Germinal center (tissue), 1 donor: ENCODE measurements at regions not wholly inside any gene's neighbourhood (a gene's known extent, or its start where the extent isn't known, plus 50 kb on each side); places are given as distances from the start of the nearest gene placed in this dataset.
"Not testable (repeated sequence)": the region's sequence is repeated elsewhere in the genome, so short reads cannot be mapped to it uniquely, and the experiment has no call there.

ENCODE experiments used
- DNase-seq: peaks from one replicate; pipeline ENCODE4 v3.0.0; 2012; ENCODE audit warnings: mixed read lengths, low spot score

- DNase-seq: no peak
Observed at GRCh38 chr18:76640438-76640837, 145.4 kb upstream of the ZNF516 start.

DNA sequence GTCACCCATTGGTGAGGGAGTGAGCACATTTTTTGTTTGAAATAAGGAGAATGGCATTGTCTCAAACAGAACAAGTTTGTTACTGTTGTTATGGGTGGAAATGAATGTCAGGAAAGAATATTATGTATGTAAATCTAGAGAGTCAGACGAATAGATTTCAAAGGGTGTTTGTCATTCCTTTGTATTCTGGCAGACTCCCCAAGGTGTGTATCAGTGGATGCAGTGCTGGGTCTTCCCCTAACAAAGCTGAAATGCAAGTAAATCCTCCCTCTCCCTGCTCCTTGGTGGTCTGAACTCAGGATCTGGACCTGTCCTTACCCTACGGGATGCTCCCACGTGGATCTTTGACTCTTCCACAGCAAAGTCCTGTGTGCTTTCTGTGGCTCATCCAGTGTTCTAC lies 139.5 kb upstream of the ZNF516 start:
- DNase-seq: no peak

DNA sequence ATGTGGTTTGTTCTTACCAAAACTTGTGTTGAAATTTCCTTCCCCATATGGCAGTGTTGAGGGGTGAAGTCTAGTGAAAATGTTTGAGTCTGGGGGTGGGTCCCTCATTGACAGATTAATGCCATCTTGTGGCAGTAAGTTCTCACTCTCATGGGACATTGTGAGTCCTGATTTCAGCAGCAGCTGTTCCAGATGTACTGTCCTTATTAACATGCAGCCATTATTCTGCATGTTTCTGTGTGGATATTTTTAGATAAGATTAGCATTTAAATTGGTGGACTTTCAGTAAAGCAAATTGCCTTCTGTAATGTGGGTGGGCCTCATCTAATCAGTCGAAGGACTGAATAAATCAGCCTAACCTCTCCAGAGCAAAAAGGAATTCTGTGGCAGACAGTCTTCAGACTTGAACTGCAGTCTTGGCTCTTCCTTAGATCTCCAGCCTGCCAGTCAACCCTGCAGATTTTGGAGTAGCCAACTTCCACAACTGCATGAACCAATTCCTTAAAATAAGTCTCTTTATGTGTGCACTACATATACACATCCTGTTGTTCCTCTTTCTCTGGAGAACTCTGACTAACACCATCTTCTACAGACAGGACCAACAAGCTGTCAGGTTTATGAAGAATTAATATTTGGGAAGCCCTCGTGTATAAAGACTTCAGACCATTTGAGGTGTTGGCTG lies 138.7 kb upstream of the ZNF516 start:
- DNase-seq: no peak

DNA sequence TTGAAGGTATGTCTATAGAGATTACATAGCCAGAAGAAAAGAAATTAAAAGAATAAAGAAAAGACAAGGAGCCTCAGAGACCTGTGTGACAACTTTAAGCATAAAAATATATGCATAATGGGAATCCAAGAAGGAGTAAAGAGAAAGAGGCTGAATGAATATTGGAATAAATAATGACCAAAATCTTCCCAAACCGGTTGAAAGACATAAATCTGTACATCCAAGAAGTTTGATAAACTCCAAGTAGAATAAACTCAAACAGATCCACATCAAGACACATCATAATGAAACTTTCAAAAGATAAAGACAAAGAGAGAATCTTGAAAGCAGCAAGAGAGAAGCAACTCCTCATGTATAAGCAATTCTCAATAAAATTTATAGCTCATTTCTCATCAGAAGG lies 132.4 kb upstream of the ZNF516 start:
- DNase-seq: no peak

DNA sequence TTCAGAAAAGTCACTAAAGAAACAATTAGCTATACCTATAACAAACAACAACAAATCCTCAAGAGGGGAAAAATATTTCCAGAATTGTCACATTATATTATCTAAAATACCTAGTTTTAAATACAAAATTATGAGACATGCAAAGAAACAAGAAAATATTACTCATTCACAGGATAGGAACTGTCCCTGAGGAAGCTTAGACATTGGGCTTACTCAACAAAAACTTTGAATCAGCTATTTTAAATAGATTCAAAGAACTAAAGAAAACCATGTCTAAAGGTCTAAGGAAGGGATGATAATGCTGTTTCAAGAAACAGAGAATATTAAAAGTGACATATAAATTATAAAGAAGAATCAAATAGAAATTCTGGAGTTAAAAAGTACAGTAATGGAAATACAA lies 131.9 kb upstream of the ZNF516 start:
- no peak for DNase-seq

DNA sequence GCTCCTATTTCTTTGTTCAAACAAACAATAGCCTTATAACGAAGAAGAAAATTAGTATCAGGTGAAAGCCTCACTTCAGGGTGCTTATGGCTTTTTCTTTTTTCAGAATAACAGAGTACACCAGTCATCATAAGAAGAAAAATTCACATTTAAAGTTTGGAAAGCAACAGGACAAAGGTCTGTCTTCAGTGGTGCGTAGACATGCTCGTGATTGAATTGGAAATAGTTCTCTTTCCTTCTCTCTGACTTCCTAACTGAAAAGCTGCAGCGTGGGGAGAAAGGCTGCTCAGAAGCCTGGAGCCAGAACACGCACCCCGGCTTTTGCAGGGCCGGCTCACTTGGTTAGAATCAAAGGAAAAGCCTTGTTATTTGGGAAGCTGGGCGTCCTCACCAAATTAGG lies 127.6 kb upstream of the ZNF516 start:
- DNase-seq: no peak

DNA sequence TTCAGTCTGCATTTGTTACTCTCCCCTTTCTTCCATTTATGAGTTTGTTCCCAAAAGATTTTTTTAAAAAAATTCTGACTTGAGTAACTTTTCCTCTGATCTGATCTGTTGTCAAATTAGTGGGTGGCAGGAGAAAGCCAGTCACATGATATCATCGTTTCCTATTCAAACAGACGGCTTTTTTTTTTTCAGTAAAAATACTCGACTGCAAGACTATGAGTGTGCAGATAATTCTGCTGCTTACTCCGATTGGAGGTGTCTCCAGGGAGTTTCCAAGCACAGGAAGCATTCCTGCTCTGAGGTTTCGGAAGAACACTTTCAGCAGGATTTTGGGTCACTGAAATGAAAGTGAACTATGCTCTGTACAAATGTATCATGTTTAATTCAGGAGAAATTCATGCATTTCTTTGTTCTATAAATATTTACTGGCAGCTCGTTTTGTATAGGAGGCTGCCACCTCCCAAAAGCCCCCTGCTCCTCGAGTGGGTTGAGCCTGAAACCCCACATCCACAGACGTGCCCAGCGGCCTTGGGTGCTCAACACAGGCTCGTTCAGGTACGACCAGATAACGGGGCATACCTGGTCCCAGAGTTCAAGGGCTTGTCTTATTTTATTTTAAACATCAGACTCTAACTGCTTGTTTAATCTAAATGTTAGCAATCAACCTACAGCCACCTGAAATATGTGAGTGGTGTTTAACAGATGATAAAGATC lies 126.9 kb upstream of the ZNF516 start:
- no peak for DNase-seq

DNA sequence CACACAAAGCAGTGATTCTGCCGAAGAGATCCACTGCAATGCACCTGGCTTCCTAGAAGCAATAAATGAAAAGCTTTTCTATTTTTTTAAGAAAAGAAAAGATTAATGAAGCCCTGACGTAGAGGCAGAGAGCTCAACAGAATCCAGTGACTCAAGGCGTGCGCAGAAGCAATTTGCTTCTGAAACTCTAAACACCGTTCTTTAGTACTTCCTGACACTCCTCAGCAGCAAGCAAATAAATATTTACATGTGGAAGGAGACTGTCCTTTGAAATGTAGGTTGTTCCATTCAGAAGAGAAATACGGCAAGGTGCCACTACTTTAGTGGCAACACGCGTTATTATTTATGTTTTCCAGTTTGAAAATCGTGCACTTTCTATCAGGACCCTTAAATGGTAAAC lies 126.2 kb upstream of the ZNF516 start:
- no peak for DNase-seq

- DNase-seq: peak; percentile 32
Observed at GRCh38 chr18:76620321-76621170, 125.5 kb upstream of the ZNF516 start.

- no peak for DNase-seq
Observed at GRCh38 chr18:76619621-76620315, 124.7 kb upstream of the ZNF516 start.

DNA sequence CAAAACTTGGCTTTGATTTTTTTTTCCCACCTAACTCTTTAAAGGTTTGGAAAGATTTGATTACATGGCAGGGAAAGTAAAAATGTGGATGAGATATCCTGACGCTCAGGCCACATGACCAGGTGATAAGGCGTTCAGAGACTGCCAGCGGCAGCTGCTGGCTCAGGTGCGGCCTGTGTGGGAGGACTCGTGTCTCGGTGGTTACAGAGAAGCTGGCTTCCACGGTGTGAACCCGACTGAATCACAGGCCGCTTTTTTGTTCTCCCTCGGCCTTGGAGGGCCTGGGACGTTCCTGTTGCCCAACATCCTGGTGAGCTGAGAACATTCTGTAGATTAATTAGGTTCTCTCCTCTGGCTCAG lies 124.2 kb upstream of the ZNF516 start:
- no peak for DNase-seq

GRCh38 chr18:76618721-76619120 lies 123.7 kb upstream of the ZNF516 start:
- no peak for DNase-seq

GRCh38 chr18:76616373-76616772 lies 121.3 kb upstream of the ZNF516 start:
- DNase-seq: no peak

DNA sequence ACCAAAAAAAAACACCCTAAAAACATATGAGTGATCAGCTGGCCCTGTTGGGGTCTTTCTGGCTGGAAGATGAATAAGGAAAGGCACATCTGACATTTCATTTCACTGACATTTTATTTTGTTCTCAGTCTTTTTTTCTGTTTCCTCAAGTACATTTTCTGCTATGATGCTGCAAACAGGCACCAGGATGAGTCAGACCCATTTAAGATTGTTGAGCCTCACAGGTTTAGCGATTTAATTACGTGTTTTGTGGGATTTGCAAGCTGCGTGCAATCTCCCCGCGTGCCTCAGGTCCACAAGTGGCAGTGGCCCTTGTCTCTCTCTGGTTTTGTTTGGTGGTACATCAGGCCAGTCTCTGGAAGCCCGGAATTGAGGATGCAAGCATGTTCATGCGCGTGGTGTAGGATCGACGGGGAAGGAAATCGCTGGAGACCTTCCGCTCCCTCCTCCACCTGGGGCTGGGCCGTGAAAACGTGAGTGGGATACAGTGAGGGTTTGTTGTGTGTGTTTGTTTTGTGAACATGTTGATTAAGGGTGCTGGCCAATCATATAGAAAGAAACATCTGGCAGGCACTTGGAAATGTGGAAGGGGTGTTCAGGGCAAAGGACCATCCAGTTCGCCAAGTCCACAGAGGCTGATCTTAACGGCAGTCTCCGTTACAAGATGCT lies 120.2 kb upstream of the ZNF516 start:
- no peak for DNase-seq

- no peak for DNase-seq
Observed at GRCh38 chr18:76613755-76614120, 118.7 kb upstream of the ZNF516 start.

DNA sequence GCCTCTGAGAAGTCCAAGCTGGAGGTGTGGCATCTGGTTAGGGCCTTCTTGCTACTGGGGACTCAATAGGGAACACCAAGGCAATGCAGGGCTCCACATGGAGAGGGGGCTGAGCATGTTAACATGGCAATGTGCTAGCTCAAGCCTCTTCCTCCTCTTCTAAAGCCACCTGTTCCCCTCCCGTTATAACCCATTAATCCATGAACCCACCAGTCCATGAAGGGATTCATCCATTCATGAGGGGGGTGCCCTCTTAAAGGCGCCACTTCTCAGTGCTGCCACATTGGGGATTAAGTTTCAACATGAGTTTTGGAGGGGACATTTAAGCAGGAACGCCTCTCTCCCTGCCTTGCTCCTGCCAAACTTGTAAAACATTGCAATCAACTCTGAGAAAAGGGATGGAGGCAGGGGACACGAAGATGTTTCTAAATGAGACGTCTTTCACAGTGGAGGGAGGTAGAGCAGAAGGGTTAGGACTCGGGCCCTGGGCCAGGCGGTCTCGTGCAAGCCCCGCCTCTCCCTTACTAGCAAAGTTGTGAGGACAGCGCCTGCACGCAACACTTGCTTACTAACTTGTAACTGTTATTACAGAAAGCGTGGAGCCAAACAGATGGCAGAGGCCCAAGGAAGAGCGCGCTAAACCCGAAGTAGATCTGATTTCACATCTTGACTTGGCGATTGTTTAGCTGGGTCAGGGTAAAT lies 118.2 kb upstream of the ZNF516 start:
- DNase-seq: no peak

DNA sequence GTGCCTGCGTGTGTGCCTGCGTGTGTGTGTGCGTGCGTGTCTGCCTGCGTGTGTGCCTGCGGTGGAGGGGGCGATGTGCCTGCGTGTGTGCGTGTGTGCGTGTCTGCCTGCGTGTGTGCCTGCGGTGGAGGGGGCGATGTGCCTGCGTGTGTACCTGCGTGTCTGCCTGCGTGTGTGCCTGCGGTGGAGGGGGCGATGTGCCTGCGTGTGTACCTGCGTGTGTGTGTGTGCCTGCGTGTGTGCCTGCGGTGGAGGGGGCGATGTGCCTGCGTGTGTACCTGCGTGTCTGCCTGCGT lies 116.7 kb upstream of the ZNF516 start:
- not testable (repeated sequence) for DNase-seq

DNA sequence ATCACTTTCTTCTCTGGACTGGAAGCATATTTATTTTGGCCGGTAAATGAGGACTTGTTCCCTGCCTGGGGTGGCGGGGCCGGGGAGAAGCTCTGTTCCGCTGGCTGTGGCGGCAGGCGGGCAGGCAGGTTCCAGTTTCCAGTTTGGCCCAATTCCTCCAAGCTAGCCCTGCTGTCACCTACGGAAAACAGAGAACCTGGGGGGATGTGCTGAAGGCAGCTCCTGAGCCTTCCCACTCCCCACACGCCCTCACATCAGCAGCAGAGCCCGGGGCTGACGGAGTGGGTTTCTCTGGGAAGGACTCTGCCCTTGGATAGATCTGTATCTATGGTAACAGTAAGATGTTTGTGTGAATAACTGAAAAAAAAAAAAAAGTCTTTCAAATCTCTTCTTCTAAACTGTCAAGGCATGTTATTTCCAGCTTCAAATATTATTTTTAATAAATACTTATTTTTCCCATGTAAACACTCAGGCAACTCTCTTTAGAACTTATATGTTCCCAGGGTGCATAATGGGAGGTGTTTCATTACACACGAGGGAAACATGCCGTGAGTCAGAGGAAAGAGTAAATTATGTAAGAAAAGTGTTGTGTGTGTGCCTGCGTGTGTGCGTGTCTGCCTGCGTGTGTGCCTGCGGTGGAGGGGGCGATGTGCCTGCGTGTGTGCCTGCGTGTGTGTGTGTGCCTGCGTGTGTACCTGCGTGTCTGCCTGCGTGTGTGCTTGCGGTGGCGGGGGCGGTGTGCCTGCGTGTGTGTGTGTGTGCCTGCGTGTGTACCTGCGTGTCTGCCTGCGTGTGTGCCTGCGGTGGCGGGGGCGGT lies 116.1 kb upstream of the ZNF516 start:
- DNase-seq: no peak

DNA sequence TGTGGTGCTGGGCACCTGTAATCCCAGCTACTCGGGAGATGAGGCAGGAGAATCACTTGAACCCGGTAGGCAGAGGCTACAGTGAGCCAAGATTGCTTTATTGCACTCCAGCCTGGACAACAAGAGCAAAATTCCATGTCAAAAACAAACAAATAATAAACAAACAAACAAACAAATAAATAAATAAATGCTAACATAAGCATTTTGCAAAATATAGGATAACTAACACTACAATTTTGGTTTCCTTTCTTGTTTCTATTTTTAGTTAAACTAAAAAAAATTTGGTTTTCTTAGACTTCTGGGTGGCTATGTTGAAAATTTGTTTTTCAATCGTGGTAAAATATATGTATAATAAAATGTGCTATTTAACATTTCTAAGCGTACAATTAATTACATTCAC lies 115.0 kb upstream of the ZNF516 start:
- no peak for DNase-seq

DNA sequence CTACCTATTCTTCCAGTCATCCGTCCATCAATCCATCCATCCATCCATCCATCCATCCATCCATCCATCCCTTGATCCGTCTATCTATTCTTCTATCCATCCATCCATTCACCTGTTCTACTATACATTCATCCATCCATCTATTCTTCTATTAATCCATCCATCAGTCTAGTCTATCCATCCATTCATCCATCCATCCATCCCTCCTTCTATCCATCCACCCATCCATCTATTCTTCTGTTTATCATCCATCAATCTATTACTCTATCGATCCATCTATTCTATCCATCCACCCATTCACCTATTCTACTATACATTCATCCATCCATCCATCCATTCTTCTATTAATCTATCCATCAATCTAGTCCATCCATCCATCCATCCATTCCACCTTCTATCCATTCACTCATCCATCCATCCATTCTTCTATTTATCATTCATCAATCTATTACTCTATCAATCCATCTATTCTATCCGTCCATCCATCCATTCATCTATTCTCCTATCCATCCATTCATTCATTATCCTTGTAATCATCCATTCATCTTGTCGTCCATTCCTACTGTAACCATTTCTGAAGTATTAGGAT lies 110.4 kb upstream of the ZNF516 start:
- no peak for DNase-seq

- DNase-seq: no peak
Observed at GRCh38 chr18:76604935-76605240, 109.8 kb upstream of the ZNF516 start.
